H1 (cell line): ENCODE measurements at regions not wholly inside any gene's neighbourhood (a gene's known extent, or its start where the extent isn't known, plus 50 kb on each side); places are given as distances from the start of the nearest gene placed in this dataset.

Experiments
- CTCF ChIA-PET: fragments of 300-600 bp; sonication (Branson Sonifier 250); formaldehyde crosslinking; loops from one replicate; lab custom pipeline; 2021; ENCODE audit not compliant: partially characterized antibody; lab: Charles Lee
- POLR2A ChIA-PET: fragments of 300-600 bp; sonication (Branson Sonifier 250); formaldehyde crosslinking; loops from one replicate; lab custom pipeline; 2021; ENCODE audit warnings: inconsistent platforms; ENCODE audit not compliant: partially characterized antibody; lab: Charles Lee
- DNase-seq, 2 experiments: peaks; one replicate each; pipeline versions ENCODE4 v3.0.0 to v3.0.0-alpha.2; 2010 to 2022; ENCODE audit warnings: low spot score in 2 of 2, low read depth in 1 of 2, mixed read lengths in 1 of 2
- FAIRE-seq: peaks from 2 replicates; lab custom pipeline; 2011; peaks lifted over from hg19 to GRCh38; lab: Jason Lieb, UNC
- H2AFZ ChIP-seq: 2 replicates; pipeline ENCODE4 v1.8.1; 2012; ENCODE audit warnings: low read length, inconsistent platforms
- H2AK5ac ChIP-seq: 2 replicates; pipeline ENCODE4 v1.6.1; 2013; ENCODE audit warnings: low read depth, low read length
- H2BK120ac ChIP-seq: replicated peaks from 2 replicates; pipeline ENCODE3; 2013; ENCODE audit warnings: low read depth, low read length, inconsistent platforms
- H2BK12ac ChIP-seq: 2 replicates; pipeline ENCODE4 v1.6.1; 2013; ENCODE audit warnings: low read depth, low read length
- H2BK15ac ChIP-seq: 2 replicates; pipeline ENCODE4 v1.6.1; 2013; ENCODE audit warnings: low read length
- H2BK20ac ChIP-seq: 2 replicates; pipeline ENCODE4 v1.6.1; 2013; ENCODE audit warnings: low read length
- H2BK5ac ChIP-seq: 2 replicates; pipeline ENCODE4 v1.6.1; 2013; ENCODE audit warnings: low read depth, low read length
- H3K14ac ChIP-seq: 2 replicates; pipeline ENCODE4 v1.6.1; 2013; ENCODE audit warnings: inconsistent platforms; ENCODE audit not compliant: insufficient read length
- H3K18ac ChIP-seq: 2 replicates; pipeline ENCODE4 v1.6.1; 2013; ENCODE audit warnings: low read length; ENCODE audit errors: extremely low read depth
- H3K23ac ChIP-seq: 2 replicates; pipeline ENCODE4 v1.6.1; 2013; ENCODE audit warnings: inconsistent platforms; ENCODE audit not compliant: insufficient read length
- H3K23me2 ChIP-seq: 2 replicates; pipeline ENCODE4 v1.6.1; 2013; ENCODE audit warnings: low read depth, low read length
- H3K27ac ChIP-seq: 2 replicates; pipeline ENCODE4 v1.6.1; 2011; ENCODE audit warnings: low read depth, low read length, inconsistent platforms
- H3K27me3 ChIP-seq, 4 experiments: replicated peaks in 1 of 4; 1 replicate in 1 of 4; 2 replicates in 3 of 4; pipeline versions ENCODE4 v1.6.1 to v1.8.1; 2011 to 2013; ENCODE audit warnings: low read length in 3 of 4, mild to moderate bottlenecking in 3 of 4, inconsistent platforms in 2 of 4, mixed read lengths in 2 of 4, moderate library complexity in 1 of 4; ENCODE audit not compliant: control insufficient read depth in 3 of 4, insufficient read depth in 3 of 4; ENCODE audit errors: extremely low read depth in 1 of 4
- H3K36me3 ChIP-seq, 4 experiments: 2 replicates each; pipeline versions ENCODE4 v1.6.1 to v1.8.1; 2011 to 2013; ENCODE audit warnings: mild to moderate bottlenecking in 4 of 4, low read length in 3 of 4, moderate library complexity in 2 of 4, control low read depth in 1 of 4, inconsistent platforms in 1 of 4; ENCODE audit not compliant: insufficient read depth in 4 of 4, control insufficient read depth in 2 of 4
- H3K4ac ChIP-seq: replicated peaks from 2 replicates; pipeline ENCODE3; 2013; ENCODE audit warnings: low read length, low read depth, mixed read lengths, inconsistent platforms; ENCODE audit not compliant: insufficient read length
- H3K4me1 ChIP-seq, 4 experiments: replicated peaks in 1 of 4; 1 replicate in 1 of 4; 2 replicates in 3 of 4; pipeline versions ENCODE4 v1.6.1 to v1.8.1; 2011 to 2013; ENCODE audit warnings: low read length in 3 of 4, inconsistent platforms in 2 of 4, mixed read lengths in 1 of 4; ENCODE audit not compliant: insufficient read depth in 4 of 4, control insufficient read depth in 3 of 4
- H3K4me2 ChIP-seq, 2 experiments: 2 replicates each; pipeline versions ENCODE4 v1.6.1 to v1.8.1; 2011 to 2013; ENCODE audit warnings: low read depth in 2 of 2, low read length in 2 of 2, control low read depth in 1 of 2, inconsistent platforms in 1 of 2, mild to moderate bottlenecking in 1 of 2; ENCODE audit not compliant: insufficient read depth in 1 of 2
- H3K4me3 ChIP-seq, 4 experiments: fragments of 200-600, 300-600 bp in 1 of 4; sonication (generic), shearing (Covaris generic), sonication (Bioruptor Twin) in 1 of 4; 2 replicates each; pipeline versions ENCODE4 v1.5.1 to v1.8.1; 2011 to 2016; ENCODE audit warnings: low read length in 4 of 4, low read depth in 3 of 4, control low read depth in 2 of 4, inconsistent platforms in 2 of 4, mild to moderate bottlenecking in 2 of 4, mixed read lengths in 1 of 4, moderate library complexity in 1 of 4; ENCODE audit not compliant: insufficient read depth in 2 of 4; ENCODE audit errors: extremely low read depth in 1 of 4
- H3K56ac ChIP-seq: replicated peaks from 2 replicates; pipeline ENCODE3; 2013; ENCODE audit warnings: low read depth, mild to moderate bottlenecking, mixed read lengths, low read length, inconsistent platforms; ENCODE audit not compliant: insufficient read length
- H3K79me1 ChIP-seq: 2 replicates; pipeline ENCODE4 v1.6.1; 2013; ENCODE audit warnings: low read depth, low read length, control low read depth
- H3K79me2 ChIP-seq, 2 experiments: 2 replicates each; pipeline versions ENCODE4 v1.6.1 to v1.8.1; 2012 to 2013; ENCODE audit warnings: low read length in 2 of 2, mild to moderate bottlenecking in 2 of 2, inconsistent platforms in 1 of 2; ENCODE audit not compliant: insufficient read depth in 2 of 2, control insufficient read depth in 1 of 2
- H3K9ac ChIP-seq, 4 experiments: replicated peaks in 1 of 4; 1 replicate in 1 of 4; 2 replicates in 3 of 4; pipeline versions ENCODE4 v1.6.1 to v1.8.1; 2011 to 2013; ENCODE audit warnings: low read depth in 3 of 4, low read length in 3 of 4, control low read depth in 2 of 4, mild to moderate bottlenecking in 2 of 4, moderate library complexity in 2 of 4, inconsistent platforms in 1 of 4; ENCODE audit errors: extremely low read depth in 1 of 4
- H3K9me3 ChIP-seq, 2 experiments: 2 replicates each; pipeline versions ENCODE4 v1.6.1 to v1.8.1; 2012 to 2013; ENCODE audit warnings: mild to moderate bottlenecking in 2 of 2, moderate library complexity in 2 of 2, control low read depth in 1 of 2, inconsistent platforms in 1 of 2, low read depth in 1 of 2, low read length in 1 of 2, mixed read lengths in 1 of 2; ENCODE audit not compliant: insufficient read depth in 2 of 2
- H4K20me1 ChIP-seq, 2 experiments: replicated peaks in 1 of 2; 2 replicates each; pipeline versions ENCODE3 to v1.8.1; 2011 to 2013; ENCODE audit warnings: inconsistent platforms in 2 of 2, low read length in 2 of 2, mild to moderate bottlenecking in 1 of 2; ENCODE audit not compliant: insufficient read depth in 2 of 2, control insufficient read depth in 1 of 2
- H4K5ac ChIP-seq: 2 replicates; pipeline ENCODE4 v1.6.1; 2013; ENCODE audit warnings: low read length, low read depth, mixed read lengths, inconsistent platforms; ENCODE audit not compliant: insufficient read length
- H4K8ac ChIP-seq: 2 replicates; pipeline ENCODE4 v1.8.0; 2013; ENCODE audit warnings: mild to moderate bottlenecking, moderate library complexity, low read length, inconsistent platforms; ENCODE audit not compliant: insufficient read depth; ENCODE audit errors: extremely low read depth
- H4K91ac ChIP-seq: replicated peaks from 2 replicates; pipeline ENCODE3; 2013; ENCODE audit warnings: low read length, mixed read lengths, inconsistent platforms; ENCODE audit not compliant: insufficient read length
- BCL11A ChIP-seq, 2 experiments: IDR thresholded peaks; one replicate each; pipeline ENCODE4 v1.6.1; 2011; ENCODE audit warnings: low read depth in 2 of 2, low read length in 2 of 2, mild to moderate bottlenecking in 2 of 2
- HDAC2 ChIP-seq, 2 experiments: fragments of 300-600 bp in 1 of 2; sonication (generic) in 1 of 2; IDR thresholded peaks; 2 replicates each; pipeline ENCODE4 v1.6.1; 2011 to 2012; ENCODE audit warnings: low read depth in 2 of 2, low read length in 2 of 2, mild to moderate bottlenecking in 2 of 2, moderate library complexity in 2 of 2, borderline replicate concordance in 1 of 2, inconsistent platforms in 1 of 2
- NRF1 ChIP-seq: IDR thresholded peaks from 2 replicates; pipeline ENCODE4 v1.6.1; 2011; ENCODE audit warnings: mild to moderate bottlenecking, low read depth, low read length, improper control_type of control experiment
- POLR2A ChIP-seq, 2 experiments: IDR thresholded peaks; 1 replicate in 1 of 2; 2 replicates in 1 of 2; pipeline ENCODE4 v1.6.1; 2011; ENCODE audit warnings: low read depth in 2 of 2, low read length in 2 of 2, mild to moderate bottlenecking in 2 of 2; ENCODE audit errors: control extremely low read depth in 1 of 2
- POLR2AphosphoS5 ChIP-seq: IDR thresholded peaks from 2 replicates; pipeline ENCODE4 v1.6.1; 2011; ENCODE audit warnings: low read depth, low read length
- SAP30 ChIP-seq: fragments of 300-600 bp; sonication (generic); IDR thresholded peaks from 2 replicates; pipeline ENCODE4 v1.7.1; 2012; ENCODE audit warnings: low read length, moderate library complexity, mild to moderate bottlenecking, inconsistent platforms; ENCODE audit not compliant: insufficient read depth, insufficient replicate concordance
- TBP ChIP-seq: IDR thresholded peaks from 2 replicates; pipeline ENCODE4 v1.6.1; 2011; ENCODE audit warnings: low read depth, low read length, improper control_type of control experiment
- WGBS, 2 experiments: shearing (Covaris generic) in 1 of 2; methylation state at CpG; one replicate each; pipeline versions ENCODE4 v1.1.6 to v1.1.7; 2013 to 2015; ENCODE audit warnings: low lambda C conversion rate in 2 of 2, mixed read lengths in 2 of 2, inconsistent platforms in 1 of 2, low coverage in 1 of 2, missing lambda C conversion rate in 1 of 2; ENCODE audit not compliant: insufficient replicate concordance in 2 of 2, insufficient coverage in 1 of 2, insufficient read length in 1 of 2; ENCODE audit errors: extremely low coverage in 1 of 2, missing lambda C conversion rate in 1 of 2; 5-methylcytosine and 5-hydroxymethylcytosine counted together
- TF ChIP-seq, protein P1 (sequence below): IDR thresholded peaks from 2 replicates; pipeline ENCODE4 v1.6.1; 2012; ENCODE audit warnings: inconsistent platforms
- TF ChIP-seq, protein P2 (sequence below): IDR thresholded peaks from 2 replicates; pipeline ENCODE4 v1.6.1; 2011; ENCODE audit warnings: low read depth, mild to moderate bottlenecking, low read length; ENCODE audit not compliant: insufficient read depth
- TF ChIP-seq, protein P3 (sequence below): IDR thresholded peaks from 2 replicates; pipeline ENCODE4 v1.6.1; 2011; ENCODE audit warnings: low read length, improper control_type of control experiment

DNA sequence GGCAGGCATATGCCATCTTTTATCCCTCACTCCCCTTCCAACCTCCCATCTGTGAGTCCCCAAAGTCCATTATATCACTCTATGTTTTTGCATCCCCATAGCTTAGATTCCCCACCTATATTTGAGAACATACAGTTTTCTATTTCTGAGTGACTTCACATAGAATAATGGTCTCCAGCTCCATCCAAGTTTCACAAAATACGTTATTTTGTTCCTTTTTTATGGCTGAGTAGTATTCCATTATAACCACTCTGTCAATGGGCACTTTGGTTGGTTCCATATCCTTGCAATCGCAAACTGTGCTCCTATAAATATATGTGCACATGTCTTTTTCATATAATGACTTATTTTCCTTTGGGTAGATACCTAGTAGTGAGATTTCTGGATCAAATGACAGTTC lies 178.6 kb downstream of the GAS1 start:
- no peak overlapping the region for H3K4ac ChIP-seq
- no peak overlapping the region for H2AFZ ChIP-seq
- no peak overlapping the region for H4K5ac ChIP-seq
- peaks cover 0 to 4% of the 10 kb centered on the region in 2 experiments for H4K20me1 ChIP-seq
- no peaks in the 10 kb centered on the region for H3K36me3 ChIP-seq
- H3K4me3 ChIP-seq: no peak overlapping the region
- H3K79me1 ChIP-seq: no peaks in the 10 kb centered on the region
- H3K27me3 ChIP-seq: no peaks in the 10 kb centered on the region
- H3K18ac ChIP-seq: no peak overlapping the region
- no peak overlapping the region for H3K9ac ChIP-seq
- no peak overlapping the region for H4K8ac ChIP-seq
- H3K23ac ChIP-seq: no peak overlapping the region
- H3K4me1 ChIP-seq: peaks cover 0 to 2% (median 0%) of the 10 kb centered on the region in 4 experiments; a peak in 3 of 7 replicates
- POLR2A ChIA-PET: no interaction called here
- no peak overlapping the region for H2BK5ac ChIP-seq
- H3K79me2 ChIP-seq: no peaks in the 10 kb centered on the region
- CTCF ChIA-PET: interaction anchor here (1.0 kb wide), 1 partner anchor 98 kb away, joined by 3 read pairs; no protein-coding TSS in a partner anchor
- H3K14ac ChIP-seq: no peak overlapping the region
- 84% methylated on average over 2 of the region's 2 CpGs; no CpG with 5 or more reads in 1 of the 2 experiments for WGBS, 2 experiments
- H2BK120ac ChIP-seq: no peak overlapping the region
- H2AK5ac ChIP-seq: no peak overlapping the region
- TF ChIP-seq BCL11A (IDR thresholded peaks at IDR 0.05; ENCODE audit: low read depth in 2 of 2, low read length in 2 of 2) (no peak), HDAC2 (IDR thresholded peaks at IDR 0.05; ENCODE audit: borderline replicate concordance in 1 of 2, low read depth in 2 of 2, low read length in 2 of 2) (no peak), POLR2A (IDR thresholded peaks at IDR 0.05; ENCODE audit: control extremely low read depth in 1 of 2, low read depth in 2 of 2, low read length in 2 of 2) (no peak), TBP (no peak), NRF1 (no peak), POLR2AphosphoS5 (no peak), SAP30 (no peak)
- TF ChIP-seq, protein P1, sequence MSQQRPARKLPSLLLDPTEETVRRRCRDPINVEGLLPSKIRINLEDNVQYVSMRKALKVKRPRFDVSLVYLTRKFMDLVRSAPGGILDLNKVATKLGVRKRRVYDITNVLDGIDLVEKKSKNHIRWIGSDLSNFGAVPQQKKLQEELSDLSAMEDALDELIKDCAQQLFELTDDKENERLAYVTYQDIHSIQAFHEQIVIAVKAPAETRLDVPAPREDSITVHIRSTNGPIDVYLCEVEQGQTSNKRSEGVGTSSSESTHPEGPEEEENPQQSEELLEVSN: no peak
- TF ChIP-seq, protein P2, sequence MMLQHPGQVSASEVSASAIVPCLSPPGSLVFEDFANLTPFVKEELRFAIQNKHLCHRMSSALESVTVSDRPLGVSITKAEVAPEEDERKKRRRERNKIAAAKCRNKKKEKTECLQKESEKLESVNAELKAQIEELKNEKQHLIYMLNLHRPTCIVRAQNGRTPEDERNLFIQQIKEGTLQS: no peak
- TF ChIP-seq, protein P3, sequence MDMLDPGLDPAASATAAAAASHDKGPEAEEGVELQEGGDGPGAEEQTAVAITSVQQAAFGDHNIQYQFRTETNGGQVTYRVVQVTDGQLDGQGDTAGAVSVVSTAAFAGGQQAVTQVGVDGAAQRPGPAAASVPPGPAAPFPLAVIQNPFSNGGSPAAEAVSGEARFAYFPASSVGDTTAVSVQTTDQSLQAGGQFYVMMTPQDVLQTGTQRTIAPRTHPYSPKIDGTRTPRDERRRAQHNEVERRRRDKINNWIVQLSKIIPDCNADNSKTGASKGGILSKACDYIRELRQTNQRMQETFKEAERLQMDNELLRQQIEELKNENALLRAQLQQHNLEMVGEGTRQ: no peak
- H2BK20ac ChIP-seq: no peak overlapping the region
- FAIRE-seq: no peak
- no peak overlapping the region for H4K91ac ChIP-seq
- no peak for DNase-seq
- H3K56ac ChIP-seq: no peak overlapping the region
- no peaks in the 10 kb centered on the region for H3K9me3 ChIP-seq
- H3K4me2 ChIP-seq: no peak overlapping the region
- no peak overlapping the region for H2BK12ac ChIP-seq
- peaks cover 5% of the 10 kb centered on the region; the same call in 1 of the 2 replicates for H3K23me2 ChIP-seq
- H2BK15ac ChIP-seq: no peak overlapping the region
- no peak overlapping the region for H3K27ac ChIP-seq
